ACHN (cell line): ENCODE measurements at regions not wholly inside any gene's neighbourhood (a gene's known extent, or its start where the extent isn't known, plus 50 kb on each side); places are given as distances from the start of the nearest gene placed in this dataset.

Experiments used
- DNase-seq: peaks from one replicate; pipeline ENCODE4 v3.0.0-alpha.2; 2015
- in situ Hi-C: cut with HindIII; loops from 2 replicates; pipeline ENCODE4 v1.10.0; 2017; ENCODE audit warnings: low sequenced_read_pairs, low pct_ligation_motif_present, low pct_unique_long_range_greater_than_20kb

GRCh38 chr2:236847538-236848263, 238.0 kb upstream of the COPS8 start:
- DNase-seq: no peak
- in situ Hi-C loops: no loop called here

DNA sequence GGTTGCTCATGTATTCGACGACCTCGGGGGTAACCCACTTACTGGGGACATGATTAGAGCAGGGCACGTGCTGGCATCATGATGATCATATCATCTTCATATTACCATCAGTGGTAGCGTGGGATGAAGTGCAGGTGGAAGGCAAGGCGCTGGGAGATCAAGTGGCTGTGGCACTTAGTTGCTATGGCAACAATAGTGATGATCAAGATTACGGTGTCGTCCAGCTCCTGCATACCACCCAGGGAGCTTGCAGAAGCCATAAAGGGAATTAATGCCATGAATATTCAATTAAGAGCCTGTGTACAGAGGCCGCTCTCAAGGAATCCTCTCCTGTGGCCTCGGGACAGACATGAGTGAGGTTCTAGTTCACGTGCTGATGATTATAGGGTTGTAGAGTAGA, 237.2 kb upstream of the COPS8 start:
- no peak for DNase-seq
- in situ Hi-C loops: no loop called here

DNA sequence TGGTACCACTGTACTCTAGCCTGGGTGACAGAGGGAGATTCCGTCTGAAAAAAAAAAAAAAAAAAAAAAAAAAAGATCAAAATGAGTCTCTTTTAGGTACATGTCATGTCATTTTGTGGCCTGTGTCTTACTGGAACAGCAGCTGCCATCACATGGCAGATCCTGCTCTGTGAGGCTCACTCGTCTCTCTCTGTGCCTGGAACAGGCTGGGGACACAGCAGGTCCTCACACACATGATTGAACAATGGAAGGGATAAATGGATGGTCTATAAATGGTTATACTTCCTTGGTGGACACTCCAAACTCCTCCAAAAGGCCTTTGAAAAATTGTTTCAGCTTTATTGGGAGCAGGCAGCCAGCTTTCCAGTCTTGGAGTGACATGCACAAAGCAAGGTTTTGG, 236.2 kb upstream of the COPS8 start:
- DNase-seq: no peak
- in situ Hi-C loops: no loop called here

DNA sequence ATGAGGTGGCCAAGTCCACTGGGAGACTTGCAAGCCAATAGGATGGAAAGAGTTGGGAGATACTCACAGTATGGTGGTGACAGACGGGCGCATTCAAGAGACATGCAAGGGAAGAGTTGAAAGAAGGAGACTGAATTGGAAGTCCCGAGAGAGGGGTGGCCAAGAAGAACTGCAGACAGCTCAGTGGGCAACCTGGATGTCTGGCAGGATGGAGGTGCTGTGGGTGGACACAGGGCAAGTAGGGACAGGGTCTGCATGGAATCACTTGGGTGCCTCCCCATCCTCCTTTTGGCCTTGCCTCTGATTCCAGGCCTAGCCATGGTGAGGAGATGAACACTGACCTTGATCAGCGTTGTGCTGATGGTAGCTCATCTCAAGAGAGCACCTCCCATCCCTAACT, 235.7 kb upstream of the COPS8 start:
- DNase-seq: no peak
- in situ Hi-C loops: no loop called here

- in situ Hi-C loops: no loop called here
- DNase-seq: no peak
Observed at GRCh38 chr2:236851187-236851586, 234.5 kb upstream of the COPS8 start.

DNA sequence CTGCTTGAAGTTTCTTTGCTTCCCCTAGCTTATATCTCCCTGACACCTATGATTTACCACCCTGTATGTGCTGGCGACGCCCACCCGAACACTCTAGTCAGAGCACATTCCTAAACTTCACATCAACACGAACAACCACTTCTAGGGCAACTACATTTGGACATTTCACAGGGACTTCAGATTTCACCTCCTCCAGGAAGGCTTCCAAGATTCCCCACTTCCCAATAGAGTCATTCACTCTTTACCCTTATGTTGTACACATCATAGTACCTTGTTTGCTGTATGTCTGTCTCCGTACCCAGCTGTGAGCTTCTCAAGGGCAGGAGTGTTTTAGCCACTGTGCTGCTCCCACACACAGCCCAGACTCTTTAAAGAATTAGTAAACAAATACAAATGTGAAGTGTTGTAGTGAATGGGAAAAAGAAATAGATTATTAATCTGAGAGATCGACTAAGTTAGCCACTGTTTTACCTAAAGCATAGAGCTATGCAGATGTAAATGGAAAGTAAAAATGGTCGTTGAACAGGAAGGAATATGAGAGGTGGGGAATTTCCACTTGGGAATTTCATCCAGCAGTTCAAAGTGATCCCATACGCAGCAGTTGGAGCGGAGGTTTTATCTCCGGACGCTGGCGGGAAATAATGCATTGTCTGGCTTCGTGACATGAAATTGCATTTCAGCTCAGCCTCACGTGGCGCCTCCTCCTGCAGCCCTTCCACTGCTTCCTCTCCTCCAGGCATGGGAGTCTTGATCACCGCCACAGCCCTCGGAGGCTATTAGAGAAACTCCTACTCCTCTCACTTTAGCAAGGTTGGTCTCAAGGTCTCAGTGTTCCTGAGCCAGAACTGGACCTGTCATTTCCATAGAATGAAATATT, 233.4 kb upstream of the COPS8 start:
- no peak for DNase-seq

DNA sequence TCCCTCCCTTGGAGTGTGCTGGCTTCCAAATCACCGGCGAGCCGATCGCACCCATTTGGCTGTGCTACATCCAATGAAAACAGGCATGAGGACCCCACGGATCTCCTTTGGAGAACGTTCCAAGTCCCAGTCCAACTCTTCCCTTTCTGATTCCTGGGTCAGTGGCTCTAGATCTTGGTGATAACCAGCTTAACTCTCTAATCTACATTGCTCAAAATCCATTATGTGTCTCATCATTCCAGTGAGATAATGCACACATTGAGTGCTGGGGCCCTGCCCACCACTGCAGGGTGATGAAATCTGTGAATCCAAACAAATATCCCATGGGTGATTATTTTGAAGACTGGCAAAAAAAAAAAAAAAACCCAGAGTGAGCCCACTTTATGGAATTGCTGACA, 232.7 kb upstream of the COPS8 start:
- DNase-seq: no peak
- in situ Hi-C loops: no loop called here

More for the DNA sequence above, 233.4 kb upstream of the COPS8 start:
- in situ Hi-C loops: no loop called here

DNA sequence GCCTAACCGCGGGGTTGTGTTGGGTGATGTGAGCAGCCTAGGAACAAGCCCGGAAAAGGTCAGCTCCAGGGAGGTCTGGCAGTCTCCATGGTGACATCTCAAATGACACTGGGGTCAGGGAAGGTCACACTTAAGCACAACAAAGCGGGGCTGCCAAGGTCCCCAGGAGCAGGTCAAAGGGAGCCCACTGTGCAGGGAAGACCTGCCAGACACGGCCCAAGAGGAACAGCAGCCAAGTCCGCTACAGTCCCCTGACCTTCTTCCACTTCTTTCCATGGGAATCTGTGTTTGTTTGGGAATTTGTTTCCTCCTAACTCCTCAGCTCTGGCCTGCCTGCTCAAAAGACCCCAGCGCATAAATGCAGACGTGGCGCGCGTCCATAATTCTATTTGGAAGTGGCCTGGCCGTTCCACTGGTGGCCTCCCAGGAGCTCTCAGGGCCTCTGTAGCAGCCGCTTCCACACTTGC, 232.1 kb upstream of the COPS8 start:
- in situ Hi-C loops: no loop called here
- DNase-seq: no peak

- in situ Hi-C loops: no loop called here
- no peak for DNase-seq
Observed at GRCh38 chr2:236855176-236855865, 230.4 kb upstream of the COPS8 start.

- DNase-seq: no peak
- in situ Hi-C loops: no loop called here
Observed at GRCh38 chr2:236855866-236856847, 229.5 kb upstream of the COPS8 start.

DNA sequence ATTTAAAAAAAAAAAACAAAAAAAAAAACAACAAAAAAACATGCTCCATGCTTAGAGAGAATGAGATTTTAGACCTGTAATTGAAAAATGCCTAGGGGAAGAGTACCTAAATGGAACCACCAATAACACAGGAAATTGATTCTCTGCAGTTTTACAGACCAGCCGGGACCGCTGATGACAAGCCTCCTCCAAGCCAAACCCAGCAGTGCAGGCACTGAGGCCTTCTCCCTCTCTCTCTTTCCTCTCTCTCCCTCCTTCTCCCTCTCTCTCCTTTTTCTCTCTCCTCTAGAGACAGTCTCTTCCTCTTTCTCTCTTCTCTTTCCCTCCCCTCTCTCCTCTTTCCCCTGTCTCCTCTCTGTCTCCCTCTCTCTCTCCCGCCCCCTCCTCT, 228.8 kb upstream of the COPS8 start:
- DNase-seq: no peak
- in situ Hi-C loops: no loop called here

GRCh38 chr2:236857246-236857645, 228.4 kb upstream of the COPS8 start:
- DNase-seq: no peak
- in situ Hi-C loops: no loop called here

GRCh38 chr2:236857781-236858180, 227.9 kb upstream of the COPS8 start:
- in situ Hi-C loops: no loop called here
- DNase-seq: no peak

DNA sequence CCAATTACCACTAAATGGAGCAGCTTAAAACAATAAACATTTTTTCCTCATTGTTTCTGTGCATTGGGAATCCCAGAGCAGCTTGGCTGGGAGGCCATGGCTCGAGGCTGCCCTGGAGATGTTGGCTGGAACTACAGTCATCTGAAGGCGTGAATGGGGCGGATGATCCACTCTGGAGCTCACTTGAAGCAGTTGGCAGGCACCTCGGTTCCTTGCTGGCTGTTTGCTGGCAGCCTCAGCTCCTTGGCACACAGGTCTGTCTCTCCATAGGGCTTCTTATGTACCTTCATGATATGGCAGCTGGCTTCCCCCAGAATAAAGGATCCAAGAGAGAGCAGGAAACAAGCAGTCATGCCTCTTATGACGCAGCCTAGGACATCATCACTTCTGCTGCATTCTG, 227.0 kb upstream of the COPS8 start:
- in situ Hi-C loops: no loop called here
- DNase-seq: no peak

DNA sequence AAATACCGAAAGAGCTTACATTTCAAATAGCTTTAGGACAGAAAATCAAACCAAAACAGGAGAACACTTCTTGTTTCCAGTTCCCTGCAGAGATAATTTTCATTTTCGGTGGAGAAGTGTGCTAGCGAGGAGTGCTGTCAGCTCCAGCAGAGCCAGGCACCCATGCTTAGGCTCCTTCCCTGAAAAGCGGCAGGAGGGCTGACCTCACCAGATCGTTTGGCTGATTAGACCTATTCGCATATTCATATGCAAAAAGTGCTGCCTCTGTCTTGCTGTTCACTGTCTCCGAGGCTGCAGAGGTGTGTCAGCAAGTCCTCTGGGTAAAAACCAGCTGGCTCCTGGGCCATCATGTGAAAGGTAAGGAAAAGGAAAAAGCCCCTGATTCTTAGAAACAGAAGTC, 225.8 kb upstream of the COPS8 start:
- DNase-seq: no peak
- in situ Hi-C loops: no loop called here

DNA sequence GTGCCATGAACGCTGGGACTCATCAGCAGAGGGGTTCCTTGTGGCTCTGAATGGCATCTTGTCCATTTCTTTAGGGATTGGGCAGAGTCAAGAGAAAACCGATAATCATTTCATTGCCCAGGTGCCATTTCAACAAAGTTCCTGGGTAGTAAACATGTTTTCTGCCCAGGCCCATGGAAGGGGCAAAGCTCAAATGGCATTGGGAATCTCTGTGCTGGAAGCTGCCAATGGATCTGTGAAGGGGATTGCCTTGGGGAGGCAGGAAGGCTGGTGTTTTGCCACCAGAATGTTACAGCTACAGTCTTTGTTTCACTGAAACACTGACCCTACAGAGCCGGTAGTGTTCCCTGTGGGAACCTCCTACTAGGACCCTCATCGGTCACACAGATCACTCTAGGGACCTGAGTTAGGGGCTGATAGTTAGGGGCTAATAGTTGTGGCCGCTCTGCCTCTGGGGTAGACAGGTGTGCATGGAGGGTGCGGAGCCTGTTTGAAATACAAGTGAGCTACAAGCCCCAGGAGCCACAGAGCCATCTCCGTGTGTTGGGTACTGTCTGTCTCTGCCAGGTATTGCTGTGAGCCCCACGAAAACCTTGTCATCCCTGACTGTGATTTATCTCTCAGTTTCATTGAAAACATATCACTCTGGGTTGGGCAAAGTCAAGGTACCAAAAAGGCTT, 224.4 kb upstream of the COPS8 start:
- no peak for DNase-seq
- in situ Hi-C loops: no loop called here

GRCh38 chr2:236861944-236862343, 223.7 kb upstream of the COPS8 start:
- DNase-seq: no peak
- in situ Hi-C loops: no loop called here

GRCh38 chr2:236862526-236862925, 223.2 kb upstream of the COPS8 start:
- in situ Hi-C loops: no loop called here
- no peak for DNase-seq
